ENCODE measurements at regions not wholly inside any gene's neighbourhood (a gene's known extent, or its start where the extent isn't known, plus 50 kb on each side); places are given as distances from the start of the nearest gene placed in this dataset.

DNA sequence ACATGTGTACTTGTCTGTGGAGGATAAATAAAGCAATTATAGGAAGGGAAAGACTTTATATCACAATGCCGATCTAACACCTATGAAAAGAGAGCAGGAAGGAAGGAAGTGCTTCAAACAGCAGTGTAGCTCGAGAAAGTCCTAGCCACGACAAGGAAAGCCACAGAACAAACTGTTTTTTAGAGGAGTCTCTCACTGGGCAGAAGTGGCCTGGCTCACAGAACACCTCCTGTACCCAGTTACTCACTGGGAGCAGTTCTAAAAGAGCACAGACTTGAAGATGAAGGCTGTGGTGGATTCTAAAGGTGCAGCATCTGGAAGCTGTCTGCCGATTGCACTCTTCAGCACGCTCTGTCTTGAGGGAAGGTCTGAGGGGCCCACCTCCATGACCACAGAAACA lies 248.8 kb upstream of the ATP11B start:
- TF ChIP-seq CTCF (IDR thresholded peaks at IDR 0.05) (no peak), POLR2A (IDR thresholded peaks at IDR 0.05) (no peak)

Data from body of pancreas (tissue), 4 donors.